MG63 (cell line): ENCODE measurements at regions not wholly inside any gene's neighbourhood (a gene's known extent, or its start where the extent isn't known, plus 50 kb on each side); places are given as distances from the start of the nearest gene placed in this dataset.

Experiments used
- DNase-seq: peaks from one replicate; pipeline ENCODE4 v3.0.0-alpha.2; 2020
- H3K27me3 ChIP-seq: fragments of 250-450 bp; sonication (Bioruptor Pico); 2 replicates; pipeline ENCODE4 v1.5.1; 2020; ENCODE audit warnings: mild to moderate bottlenecking, moderate library complexity
- H3K36me3 ChIP-seq: fragments of 250-450 bp; sonication (Bioruptor Pico); 2 replicates; pipeline ENCODE4 v1.5.1; 2020; ENCODE audit warnings: mild to moderate bottlenecking, moderate library complexity
- H3K4me3 ChIP-seq: fragments of 250-450 bp; sonication (Bioruptor Pico); 2 replicates; pipeline ENCODE4 v1.5.1; 2020; ENCODE audit warnings: mild to moderate bottlenecking, moderate library complexity
- H3K9me3 ChIP-seq: fragments of 250-450 bp; sonication (Bioruptor Pico); 2 replicates; pipeline ENCODE4 v1.5.1; 2020; ENCODE audit warnings: mild to moderate bottlenecking, moderate library complexity

GRCh38 chr6:99219788-99220187, 129.7 kb downstream of the FAXC start:
- Histone ChIP-seq H3K4me3 (no peak overlapping the region), H3K36me3 (no peaks in the 10 kb centered on the region), H3K27me3 (no peaks in the 10 kb centered on the region), H3K9me3 (no peaks in the 10 kb centered on the region)
- DNase-seq = no peak

DNA sequence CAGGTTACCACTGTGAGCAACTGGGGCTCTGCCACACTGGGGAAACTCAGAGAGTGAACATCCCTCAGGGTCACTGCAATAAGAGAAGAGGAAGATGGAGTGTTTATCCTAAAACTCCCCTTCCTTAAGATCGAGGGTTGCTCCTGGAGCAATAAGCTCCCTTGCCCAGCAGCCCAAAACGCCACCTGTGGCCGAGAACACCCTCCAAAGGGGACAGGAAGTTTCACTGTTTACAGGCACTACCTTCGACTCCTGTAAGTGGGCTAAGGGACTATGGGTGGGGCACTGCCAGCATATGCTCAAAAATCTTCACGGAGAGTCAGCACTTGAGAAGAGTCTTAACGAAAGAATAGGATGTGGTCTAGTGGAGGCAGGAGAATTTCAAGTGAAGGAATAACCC, 132.5 kb downstream of the FAXC start:
- no peaks in the 10 kb centered on the region for H3K36me3 ChIP-seq
- H3K9me3 ChIP-seq = no peaks in the 10 kb centered on the region
- no peaks in the 10 kb centered on the region for H3K27me3 ChIP-seq
- no peak overlapping the region for H3K4me3 ChIP-seq
- no peak for DNase-seq

GRCh38 chr6:99195986-99196655, 153.4 kb downstream of the FAXC start:
- no peak for DNase-seq
- no peak overlapping the region for H3K4me3 ChIP-seq
- no peaks in the 10 kb centered on the region for H3K27me3 ChIP-seq
- H3K36me3 ChIP-seq = no peaks in the 10 kb centered on the region
- H3K9me3 ChIP-seq = no peaks in the 10 kb centered on the region

DNA sequence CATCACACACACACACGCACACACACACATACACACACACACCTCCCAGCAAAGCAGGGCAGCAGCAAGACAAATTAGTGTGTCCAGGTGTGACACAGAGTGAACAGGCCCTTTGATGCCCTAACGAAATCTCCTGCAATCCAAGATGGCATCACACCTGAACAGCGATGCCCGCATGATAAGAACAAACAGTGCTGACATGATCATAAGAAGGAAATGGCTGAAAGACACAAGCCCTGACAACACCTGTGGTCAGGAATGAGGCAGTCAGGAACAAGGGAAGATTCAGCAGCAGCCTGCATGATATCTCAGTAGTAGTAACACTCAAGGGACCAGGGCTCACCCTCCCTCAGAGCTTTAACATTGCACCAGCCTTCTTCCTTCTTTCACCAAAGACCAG, 156.9 kb downstream of the FAXC start:
- DNase-seq = no peak
- H3K4me3 ChIP-seq = no peak overlapping the region
- H3K27me3 ChIP-seq = no peaks in the 10 kb centered on the region
- no peaks in the 10 kb centered on the region for H3K9me3 ChIP-seq
- H3K36me3 ChIP-seq = no peaks in the 10 kb centered on the region

DNA sequence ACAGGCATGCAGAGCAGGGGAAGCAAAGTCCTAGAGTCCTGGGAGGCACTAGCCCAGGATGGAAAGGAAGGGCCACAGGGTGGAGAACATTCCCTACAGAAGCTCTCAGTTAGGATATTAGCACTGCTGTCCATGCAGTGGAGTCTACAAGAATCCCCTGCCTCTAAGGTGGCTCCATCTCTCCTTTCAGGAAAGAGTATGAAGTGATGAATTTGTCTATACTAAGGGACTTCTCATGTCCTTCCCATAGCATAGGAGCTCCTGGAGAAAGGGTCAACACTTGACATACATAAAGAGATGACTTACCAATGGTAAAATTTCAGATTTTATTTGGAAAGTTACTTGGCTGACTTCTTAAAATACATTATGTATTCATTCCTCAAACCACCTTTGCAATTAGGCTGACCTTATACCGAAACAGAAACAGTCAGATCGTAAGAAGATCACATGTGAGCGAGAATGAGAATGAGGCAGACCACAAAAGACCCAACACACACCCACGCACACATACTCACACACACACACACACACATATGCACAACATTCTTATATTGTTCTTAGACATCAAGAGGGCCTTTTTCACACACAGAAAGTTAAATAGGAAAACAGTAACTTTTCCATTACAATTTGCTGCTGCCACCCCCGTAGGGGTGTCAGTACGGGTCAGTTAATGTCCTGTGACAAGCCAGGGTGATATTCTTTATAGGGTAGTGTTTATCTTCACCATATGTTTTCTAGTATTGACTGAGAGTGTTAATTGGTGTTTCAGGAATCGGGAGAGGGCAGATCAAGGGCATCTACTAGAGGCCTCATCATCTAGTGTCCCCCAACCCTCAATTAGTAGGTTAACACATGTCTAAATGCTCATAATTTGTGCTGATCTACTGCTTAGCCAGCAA, 159.4 kb downstream of the FAXC start:
- Histone ChIP-seq H3K9me3 (no peaks in the 10 kb centered on the region), H3K36me3 (no peaks in the 10 kb centered on the region), H3K27me3 (no peaks in the 10 kb centered on the region), H3K4me3 (no peak overlapping the region)
- DNase-seq = no peak

DNA sequence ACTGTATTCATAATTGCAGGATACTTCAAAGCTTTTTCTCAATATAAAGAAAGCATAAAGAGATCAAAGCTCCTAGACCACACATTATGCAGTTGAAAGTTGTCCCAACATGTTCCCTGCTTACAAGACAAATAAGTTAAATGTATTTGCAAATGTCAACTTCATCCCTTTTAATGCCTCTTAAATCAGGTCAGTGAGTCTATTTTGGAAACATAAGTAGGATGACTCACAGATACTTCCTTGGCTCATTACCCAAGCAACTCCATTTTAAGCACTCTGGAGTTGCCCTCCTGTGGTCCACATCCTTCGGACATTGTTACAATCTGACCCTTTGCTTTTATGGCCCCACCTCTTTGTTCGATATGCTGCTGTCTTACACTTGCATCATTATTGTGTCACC, 162.0 kb downstream of the FAXC start:
- Histone ChIP-seq H3K36me3 (no peaks in the 10 kb centered on the region), H3K9me3 (no peaks in the 10 kb centered on the region), H3K27me3 (no peaks in the 10 kb centered on the region), H3K4me3 (no peak overlapping the region)
- DNase-seq = no peak

GRCh38 chr6:99186417-99186816, 163.1 kb downstream of the FAXC start:
- no peaks in the 10 kb centered on the region for H3K27me3 ChIP-seq
- no peaks in the 10 kb centered on the region for H3K36me3 ChIP-seq
- H3K9me3 ChIP-seq = no peaks in the 10 kb centered on the region
- no peak overlapping the region for H3K4me3 ChIP-seq
- no peak for DNase-seq

GRCh38 chr6:99185525-99185924, 163.9 kb downstream of the FAXC start:
- DNase-seq = no peak
- H3K9me3 ChIP-seq = peaks cover 2% of the 10 kb centered on the region; the same call in 1 of the 2 replicates

GRCh38 chr6:99184696-99185095, 164.8 kb downstream of the FAXC start:
- DNase-seq = no peak

More at GRCh38 chr6:99185525-99185924, 163.9 kb downstream of the FAXC start:
- H3K27me3 ChIP-seq = no peaks in the 10 kb centered on the region
- no peaks in the 10 kb centered on the region for H3K36me3 ChIP-seq
- H3K4me3 ChIP-seq = no peak overlapping the region

DNA sequence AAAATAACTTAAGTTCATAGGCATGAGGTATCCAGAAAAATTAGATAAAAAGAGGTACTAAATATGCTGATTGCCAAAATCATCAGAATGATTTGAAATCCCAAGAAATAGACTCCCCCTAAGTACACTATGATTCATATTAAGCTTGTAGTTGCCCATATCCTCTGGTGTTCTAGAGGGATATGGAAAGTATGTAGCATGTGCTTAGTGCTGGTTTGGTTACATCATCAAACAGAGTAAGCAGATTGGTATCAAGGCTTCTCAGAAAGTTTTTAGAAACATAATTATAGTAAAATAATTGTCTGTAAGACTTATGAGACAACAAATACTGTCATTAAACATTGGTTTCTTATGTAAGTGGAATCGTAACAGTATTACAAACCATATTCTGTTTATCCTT, 166.4 kb downstream of the FAXC start:
- Histone ChIP-seq H3K9me3 (peaks cover 11% of the 10 kb centered on the region), H3K36me3 (no peaks in the 10 kb centered on the region), H3K4me3 (no peak overlapping the region), H3K27me3 (no peaks in the 10 kb centered on the region)
- DNase-seq = no peak

More at GRCh38 chr6:99184696-99185095, 164.8 kb downstream of the FAXC start:
- H3K27me3 ChIP-seq = no peaks in the 10 kb centered on the region
- no peaks in the 10 kb centered on the region for H3K36me3 ChIP-seq
- H3K9me3 ChIP-seq = peaks cover 10% of the 10 kb centered on the region
- no peak overlapping the region for H3K4me3 ChIP-seq

GRCh38 chr6:99181174-99181573, 168.3 kb downstream of the FAXC start:
- H3K36me3 ChIP-seq = no peaks in the 10 kb centered on the region
- DNase-seq = no peak
- no peaks in the 10 kb centered on the region for H3K27me3 ChIP-seq
- H3K9me3 ChIP-seq = peaks cover 11% of the 10 kb centered on the region
- H3K4me3 ChIP-seq = no peak overlapping the region

- Histone ChIP-seq H3K4me3 (no peak overlapping the region), H3K9me3 (peaks cover 11% of the 10 kb centered on the region), H3K27me3 (no peaks in the 10 kb centered on the region), H3K36me3 (no peaks in the 10 kb centered on the region)
- no peak for DNase-seq
Observed at GRCh38 chr6:99178168-99178567, 171.3 kb downstream of the FAXC start.

DNA sequence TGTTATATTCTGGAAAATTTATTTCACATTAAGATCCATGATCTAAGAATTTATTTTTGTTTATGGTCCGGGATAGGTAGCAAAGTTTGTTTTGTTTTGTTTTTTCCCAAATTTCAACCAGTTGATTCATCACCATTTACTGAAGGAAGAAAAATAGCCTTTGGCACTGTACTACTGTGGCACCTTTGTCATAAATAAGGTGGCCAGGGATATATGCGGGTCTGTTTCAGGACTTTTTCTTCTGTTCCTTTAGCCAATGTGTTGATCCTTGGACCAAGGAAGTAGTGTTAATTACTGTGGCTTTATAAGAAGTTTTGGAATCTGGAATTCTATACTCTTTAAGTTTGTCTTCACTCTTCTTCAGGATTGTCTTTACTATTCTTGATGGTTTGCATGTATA, 171.7 kb downstream of the FAXC start:
- no peaks in the 10 kb centered on the region for H3K36me3 ChIP-seq
- H3K4me3 ChIP-seq = no peak overlapping the region

GRCh38 chr6:99165838-99166237, 183.6 kb downstream of the FAXC start:
- Histone ChIP-seq H3K36me3 (no peaks in the 10 kb centered on the region), H3K27me3 (no peaks in the 10 kb centered on the region), H3K9me3 (no peaks in the 10 kb centered on the region), H3K4me3 (no peak overlapping the region)
- DNase-seq = no peak

More for the DNA sequence above, 171.7 kb downstream of the FAXC start:
- DNase-seq = no peak
- no peaks in the 10 kb centered on the region for H3K27me3 ChIP-seq
- H3K9me3 ChIP-seq = peaks cover 11% of the 10 kb centered on the region

- H3K36me3 ChIP-seq = no peaks in the 10 kb centered on the region
Observed at GRCh38 chr6:99152347-99152643, 197.2 kb downstream of the FAXC start.

DNA sequence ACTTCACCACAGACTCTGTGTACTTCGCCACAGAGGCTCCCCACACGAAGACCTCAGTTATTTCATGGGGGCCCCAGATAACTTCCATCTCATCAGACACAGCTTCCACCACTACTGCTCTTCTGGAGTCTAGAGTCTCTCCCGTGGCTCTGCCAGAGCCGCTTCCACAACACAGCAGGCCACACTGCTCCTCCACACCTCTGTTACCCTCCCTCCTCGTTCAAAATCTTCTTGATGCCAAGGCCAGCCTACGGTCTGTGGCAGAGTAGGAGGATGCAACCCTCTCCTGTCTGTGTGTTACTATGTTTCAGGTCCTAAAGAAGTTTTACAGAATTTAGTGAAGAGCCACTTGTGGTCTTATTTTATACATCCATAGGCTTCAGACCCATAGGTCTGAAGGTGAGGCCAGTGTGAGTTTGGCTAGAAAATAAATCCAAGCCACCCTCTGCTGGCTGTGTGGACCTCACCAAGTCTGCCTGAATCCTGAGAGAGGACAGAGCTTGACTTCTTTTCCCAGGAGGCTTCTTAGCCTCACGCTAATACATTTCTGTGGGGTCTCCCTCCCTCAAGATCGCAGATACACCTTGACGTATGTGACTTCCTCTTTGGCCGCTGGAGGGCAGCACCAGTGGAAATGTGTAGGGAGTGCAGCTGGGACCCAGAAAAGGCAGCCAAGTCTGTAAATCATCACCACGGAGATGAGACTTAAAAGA, 197.7 kb downstream of the FAXC start:
- Histone ChIP-seq H3K27me3 (no peaks in the 10 kb centered on the region), H3K4me3 (no peak overlapping the region), H3K36me3 (no peaks in the 10 kb centered on the region), H3K9me3 (no peaks in the 10 kb centered on the region)
- peak; percentile 49 for DNase-seq

More at GRCh38 chr6:99152347-99152643, 197.2 kb downstream of the FAXC start:
- Histone ChIP-seq H3K27me3 (no peaks in the 10 kb centered on the region), H3K9me3 (no peaks in the 10 kb centered on the region), H3K4me3 (no peak overlapping the region)
- DNase-seq = no peak

DNA sequence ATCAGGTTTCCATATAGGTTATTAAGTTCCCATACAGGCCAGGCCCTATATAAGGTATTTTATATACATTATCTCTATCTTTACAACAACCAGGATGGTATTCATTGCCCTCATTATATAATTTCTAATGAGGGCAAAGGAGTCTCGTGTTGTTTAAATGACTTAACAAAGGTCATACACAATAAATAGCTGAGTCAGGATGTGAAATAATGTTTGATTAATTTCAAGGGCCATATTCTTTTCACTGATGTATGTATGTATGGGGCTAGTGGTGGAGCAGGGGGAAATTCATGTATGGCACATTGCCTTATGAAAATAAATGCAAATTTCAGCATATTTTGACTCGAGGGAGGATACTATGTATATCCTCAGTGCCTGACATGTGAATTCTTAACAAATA, 200.7 kb downstream of the FAXC start:
- no peaks in the 10 kb centered on the region for H3K36me3 ChIP-seq
- no peaks in the 10 kb centered on the region for H3K27me3 ChIP-seq

More for the DNA sequence above, 200.7 kb downstream of the FAXC start:
- Histone ChIP-seq H3K9me3 (no peaks in the 10 kb centered on the region), H3K4me3 (no peak overlapping the region)
- no peak for DNase-seq
